Caco-2 (cell line): ENCODE measurements at regions not wholly inside any gene's neighbourhood (a gene's known extent, or its start where the extent isn't known, plus 50 kb on each side); places are given as distances from the start of the nearest gene placed in this dataset.

Experiments used
- BruUV-seq: library from RNA; stranded (reverse); fragments of 400-500 nt; replicated peaks from 2 replicates; lab custom pipeline; 2021; lab: Mats Ljungman, UMichigan
- CTCF ChIA-PET: fragments of 300-600 bp; sonication (Branson Sonifier 250); formaldehyde crosslinking; loops from one replicate; lab custom pipeline; 2022; ENCODE audit warnings: antibody characterized with exemption; lab: Charles Lee
- POLR2A ChIA-PET: fragments of 300-600 bp; sonication (Branson Sonifier 250); formaldehyde crosslinking; loops from one replicate; lab custom pipeline; 2022; ENCODE audit warnings: antibody characterized with exemption; lab: Charles Lee
- DNase-seq, 2 experiments: peaks; one replicate each; pipeline versions ENCODE4 v3.0.0 to v3.0.0-alpha.2; 2020 to 2022
- H3K27me3 ChIP-seq: replicated peaks from 2 replicates; pipeline ENCODE4 v1.6.0; 2011; ENCODE audit warnings: low read length; ENCODE audit not compliant: control insufficient read depth, insufficient read depth
- H3K36me3 ChIP-seq: 2 replicates; pipeline ENCODE4 v1.5.1; 2011; ENCODE audit warnings: low read length; ENCODE audit not compliant: control insufficient read depth, insufficient read depth
- H3K4me1 ChIP-seq: fragments of 250-450 bp; sonication (Bioruptor Pico); 2 replicates; pipeline ENCODE4 v1.5.1; 2020; ENCODE audit warnings: mild to moderate bottlenecking
- H3K4me3 ChIP-seq: 2 replicates; pipeline ENCODE4 v1.5.1; 2011; ENCODE audit warnings: low read depth, mild to moderate bottlenecking, control low read depth, low read length
- H3K9me3 ChIP-seq: fragments of 250-450 bp; sonication (Bioruptor Pico); 2 replicates; pipeline ENCODE4 v1.5.1; 2020; ENCODE audit warnings: mild to moderate bottlenecking, moderate library complexity
- H3K27ac Mint-ChIP-seq: one replicate; pipeline ENCODE4 v1.8.0; 2022; ENCODE audit warnings: mixed read lengths; ENCODE audit not compliant: unreplicated experiment
- H3K27me3 Mint-ChIP-seq: one replicate; pipeline ENCODE4 v1.8.0; 2022; ENCODE audit warnings: mixed read lengths; ENCODE audit not compliant: insufficient read depth, unreplicated experiment
- H3K36me3 Mint-ChIP-seq: one replicate; pipeline ENCODE4 v1.8.0; 2022; ENCODE audit warnings: mild to moderate bottlenecking, mixed read lengths; ENCODE audit not compliant: insufficient read depth, unreplicated experiment
- H3K4me1 Mint-ChIP-seq: one replicate; pipeline ENCODE4 v1.8.0; 2022; ENCODE audit warnings: low read depth, mixed read lengths; ENCODE audit not compliant: unreplicated experiment
- H3K4me3 Mint-ChIP-seq: one replicate; pipeline ENCODE4 v1.8.0; 2022; ENCODE audit warnings: mild to moderate bottlenecking, moderate library complexity, mixed read lengths; ENCODE audit not compliant: unreplicated experiment
- H3K9me3 Mint-ChIP-seq: one replicate; pipeline ENCODE4 v1.8.0; 2022; ENCODE audit warnings: mixed read lengths; ENCODE audit not compliant: unreplicated experiment
- CTCF ChIP-seq, 2 experiments: fragments of 200-600 bp in 1 of 2; IDR thresholded peaks; 1 replicate in 1 of 2; 2 replicates in 1 of 2; pipeline versions ENCODE4 v1.5.1 to v1.8.0; 2011 to 2022; ENCODE audit warnings: antibody characterized with exemption in 1 of 2, control low read depth in 1 of 2, inconsistent platforms in 1 of 2, low read depth in 1 of 2, low read length in 1 of 2, mild to moderate bottlenecking in 1 of 2, moderate library complexity in 1 of 2; ENCODE audit not compliant: insufficient read depth in 1 of 2, severe bottlenecking in 1 of 2, unreplicated experiment in 1 of 2
- intact Hi-C: fragments of 100-400 bp; cut with micrococcal nuclease; formaldehyde crosslinking; loops from one replicate; pipeline ENCODE4 v1.10.0; 2022; ENCODE audit not compliant: unreplicated experiment

GRCh38 chr11:13848031-13848430, 114.5 kb upstream of the SPON1 start:
- no peak overlapping the region for H3K4me3 Mint-ChIP-seq
- POLR2A ChIA-PET = no interaction called here
- Histone ChIP-seq H3K9me3 (no peaks in the 10 kb centered on the region), H3K4me1 (no peaks in the 10 kb centered on the region), H3K4me3 (no peak overlapping the region), H3K27me3 (peaks cover 1% of the 10 kb centered on the region), H3K36me3 (no peaks in the 10 kb centered on the region)
- H3K27me3 Mint-ChIP-seq = peaks cover 28% of the 10 kb centered on the region
- TF ChIP-seq CTCF (IDR thresholded peaks at IDR 0.05; ENCODE audit: insufficient read depth in 1 of 2, low read depth in 1 of 2, low read length in 1 of 2, severe bottlenecking in 1 of 2, unreplicated experiment in 1 of 2) = no peak
- H3K4me1 Mint-ChIP-seq = no peaks in the 10 kb centered on the region
- BruUV-seq = no TSS peak
- no peak for DNase-seq
- H3K27ac Mint-ChIP-seq = no peak overlapping the region
- peaks cover 10% of the 10 kb centered on the region for H3K9me3 Mint-ChIP-seq
- CTCF ChIA-PET = interaction anchor here (0.6 kb wide), 1 partner anchor 12 kb away, joined by 5 read pairs; no protein-coding TSS in a partner anchor
- intact Hi-C loops = no loop called here
- H3K36me3 Mint-ChIP-seq = no peaks in the 10 kb centered on the region

GRCh38 chr11:13850231-13851005, 112.1 kb upstream of the SPON1 start:
- Histone ChIP-seq H3K36me3 (no peaks in the 10 kb centered on the region), H3K9me3 (no peaks in the 10 kb centered on the region), H3K4me3 (no peak overlapping the region), H3K27me3 (peaks cover 1% of the 10 kb centered on the region), H3K4me1 (no peaks in the 10 kb centered on the region)
- no peak for TF ChIP-seq CTCF (IDR thresholded peaks at IDR 0.05; ENCODE audit: insufficient read depth in 1 of 2, low read depth in 1 of 2, low read length in 1 of 2, severe bottlenecking in 1 of 2, unreplicated experiment in 1 of 2)
- Mint-ChIP-seq H3K27ac (no peak overlapping the region), H3K27me3 (peaks cover 21% of the 10 kb centered on the region), H3K36me3 (no peaks in the 10 kb centered on the region), H3K9me3 (peaks cover 5% of the 10 kb centered on the region), H3K4me3 (no peak overlapping the region), H3K4me1 (no peaks in the 10 kb centered on the region)
- no TSS peak for BruUV-seq
- intact Hi-C loops = no loop called here
- CTCF ChIA-PET = interaction anchor here (0.6 to 1.6 kb wide), 2 partner anchors 23 to 605 kb away, joined by 4 to 5 read pairs; no protein-coding TSS in a partner anchor
- POLR2A ChIA-PET = no interaction called here
- DNase-seq = no peak

- Mint-ChIP-seq H3K9me3 (no peaks in the 10 kb centered on the region), H3K4me3 (no peak overlapping the region), H3K27ac (no peak overlapping the region), H3K36me3 (no peaks in the 10 kb centered on the region), H3K27me3 (peaks cover 23% of the 10 kb centered on the region), H3K4me1 (no peaks in the 10 kb centered on the region)
- H3K4me1 ChIP-seq = no peaks in the 10 kb centered on the region
- no peak overlapping the region for H3K4me3 ChIP-seq
- POLR2A ChIA-PET = no interaction called here
- DNase-seq = no peak
- H3K27me3 ChIP-seq = peaks cover 1% of the 10 kb centered on the region
- CTCF ChIA-PET = no interaction called here
- H3K36me3 ChIP-seq = no peaks in the 10 kb centered on the region
- H3K9me3 ChIP-seq = no peaks in the 10 kb centered on the region
- no peak for TF ChIP-seq CTCF (IDR thresholded peaks at IDR 0.05; ENCODE audit: insufficient read depth in 1 of 2, low read depth in 1 of 2, low read length in 1 of 2, severe bottlenecking in 1 of 2, unreplicated experiment in 1 of 2)
- intact Hi-C loops = no loop called here
- no TSS peak for BruUV-seq
Measured at GRCh38 chr11:13851691-13852090, 110.8 kb upstream of the SPON1 start.
